DND-41 (cell line): ENCODE measurements at regions not wholly inside any gene's neighbourhood (a gene's known extent, or its start where the extent isn't known, plus 50 kb on each side); places are given as distances from the start of the nearest gene placed in this dataset.

ENCODE experiments used
- CTCF ChIP-seq: IDR thresholded peaks from 2 replicates; pipeline ENCODE4 v1.5.1; 2012; ENCODE audit warnings: borderline replicate concordance, low read length, moderate library complexity, mild to moderate bottlenecking; ENCODE audit not compliant: poor library complexity, severe bottlenecking; ENCODE audit errors: extremely low read depth
- EZH2 ChIP-seq: IDR thresholded peaks from 3 replicates; pipeline ENCODE4 v1.6.1; 2012; ENCODE audit warnings: borderline replicate concordance, low read depth, mild to moderate bottlenecking, moderate library complexity, low read length, inconsistent platforms; ENCODE audit not compliant: severe bottlenecking

GRCh38 chr2:2409481-2409880 lies 78.4 kb upstream of the MYT1L start:
- no peak for TF ChIP-seq EZH2
- TF ChIP-seq CTCF, result no peak
